ENCODE measurements at regions not wholly inside any gene's neighbourhood (a gene's known extent, or its start where the extent isn't known, plus 50 kb on each side); places are given as distances from the start of the nearest gene placed in this dataset.

DNA sequence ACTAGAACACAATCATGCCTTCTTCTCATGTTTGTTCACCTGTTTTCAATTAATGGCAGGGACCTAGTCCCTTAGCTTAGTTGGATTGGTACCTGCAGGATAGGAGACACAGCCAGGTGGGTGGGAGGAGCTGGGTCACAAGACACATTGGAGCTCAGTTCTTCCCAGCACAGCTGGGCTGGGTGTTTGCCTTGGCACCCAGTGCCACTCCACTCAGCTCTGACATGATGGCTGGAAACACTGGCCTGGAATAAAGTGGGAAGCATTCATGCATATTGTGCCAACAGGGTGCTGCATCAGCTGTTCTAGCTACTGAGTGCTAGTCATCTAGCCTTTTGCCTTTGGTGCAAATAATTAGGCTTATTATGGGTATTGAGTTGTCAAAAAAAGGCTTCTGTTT is 226.1 kb downstream of the PTEN start:
- POLR2A ChIA-PET, result interaction anchor here (0.8 kb wide), 1 partner anchor 63 kb away, joined by 5 read pairs; no protein-coding TSS in a partner anchor
- no peak overlapping the region for H3K27ac ChIP-seq (ENCODE audit: low read depth in 1 of 2, low read length in 2 of 2)
- no peaks in the 10 kb centered on the region for H3K36me3 ChIP-seq (ENCODE audit: insufficient read depth, low read length)
- Mint-ChIP-seq H3K27me3 (no peaks in the 10 kb centered on the region), H3K4me1 (ENCODE audit: low read depth) (peaks cover 45% of the 10 kb centered on the region), H3K36me3 (ENCODE audit: low read depth) (no peaks in the 10 kb centered on the region), H3K9me3 (no peaks in the 10 kb centered on the region), H3K27ac (peak overlapping the region; percentile 73), H3K4me3 (no peak overlapping the region)
- CTCF ChIA-PET, result no interaction called here
- no peaks in the 10 kb centered on the region for H3K9me3 ChIP-seq (ENCODE audit: control insufficient read depth in 1 of 2, insufficient read depth in 1 of 2, low read length in 2 of 2)
- ATAC-seq (ENCODE audit: poor library complexity), result no peak
- TF ChIP-seq, protein P1, sequence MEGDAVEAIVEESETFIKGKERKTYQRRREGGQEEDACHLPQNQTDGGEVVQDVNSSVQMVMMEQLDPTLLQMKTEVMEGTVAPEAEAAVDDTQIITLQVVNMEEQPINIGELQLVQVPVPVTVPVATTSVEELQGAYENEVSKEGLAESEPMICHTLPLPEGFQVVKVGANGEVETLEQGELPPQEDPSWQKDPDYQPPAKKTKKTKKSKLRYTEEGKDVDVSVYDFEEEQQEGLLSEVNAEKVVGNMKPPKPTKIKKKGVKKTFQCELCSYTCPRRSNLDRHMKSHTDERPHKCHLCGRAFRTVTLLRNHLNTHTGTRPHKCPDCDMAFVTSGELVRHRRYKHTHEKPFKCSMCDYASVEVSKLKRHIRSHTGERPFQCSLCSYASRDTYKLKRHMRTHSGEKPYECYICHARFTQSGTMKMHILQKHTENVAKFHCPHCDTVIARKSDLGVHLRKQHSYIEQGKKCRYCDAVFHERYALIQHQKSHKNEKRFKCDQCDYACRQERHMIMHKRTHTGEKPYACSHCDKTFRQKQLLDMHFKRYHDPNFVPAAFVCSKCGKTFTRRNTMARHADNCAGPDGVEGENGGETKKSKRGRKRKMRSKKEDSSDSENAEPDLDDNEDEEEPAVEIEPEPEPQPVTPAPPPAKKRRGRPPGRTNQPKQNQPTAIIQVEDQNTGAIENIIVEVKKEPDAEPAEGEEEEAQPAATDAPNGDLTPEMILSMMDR (IDR thresholded peaks at IDR 0.05), result no peak
- H3K4me1 ChIP-seq (ENCODE audit: insufficient read depth, low read length), result peaks cover 32% of the 10 kb centered on the region
- no peak for DNase-seq
- intact Hi-C loops (cut with DNase I, micrococcal nuclease), result no loop called here
- no peak overlapping the region for H3K4me3 ChIP-seq (ENCODE audit: low read length)
- H3K27me3 ChIP-seq (ENCODE audit: control insufficient read depth in 1 of 2, insufficient read depth in 2 of 2, low read length in 2 of 2), result no peaks in the 10 kb centered on the region

DNA sequence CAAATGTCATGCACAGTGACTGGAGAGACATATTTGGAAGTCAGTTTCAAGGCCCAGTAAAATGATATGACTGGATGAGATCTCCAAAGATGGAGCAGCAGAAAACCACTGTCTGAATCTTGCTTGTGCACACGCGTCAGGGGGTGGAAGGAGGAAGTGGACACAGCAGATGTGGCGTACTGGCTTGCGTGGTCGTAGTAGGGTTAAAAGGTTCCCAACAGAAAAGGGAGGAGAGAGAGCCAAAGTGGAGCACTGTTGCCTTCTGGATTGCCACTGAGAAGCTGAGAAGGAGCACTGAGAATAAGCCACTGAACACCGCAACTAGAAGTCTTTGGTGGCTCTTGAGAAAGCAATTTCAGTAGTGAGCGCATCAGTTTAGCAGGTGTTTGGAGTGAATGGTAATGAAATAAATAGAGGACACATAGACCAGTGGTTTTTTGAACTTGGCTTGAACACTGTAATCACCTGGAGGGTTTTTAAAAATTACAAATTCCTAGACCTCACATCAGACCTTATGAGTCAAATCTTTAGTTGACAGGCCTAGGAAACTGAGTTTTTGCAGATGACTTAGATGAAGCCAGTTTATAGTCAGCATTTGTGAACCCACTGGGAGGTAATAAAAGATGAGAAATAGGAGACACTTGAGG is 227.3 kb downstream of the PTEN start:
- Mint-ChIP-seq H3K4me1 (ENCODE audit: low read depth) (peaks cover 51% of the 10 kb centered on the region), H3K36me3 (ENCODE audit: low read depth) (no peaks in the 10 kb centered on the region), H3K9me3 (no peaks in the 10 kb centered on the region), H3K4me3 (no peak overlapping the region), H3K27ac (peak overlapping the region; percentile 73), H3K27me3 (no peaks in the 10 kb centered on the region)
- peak overlapping the region; percentile 17 to 72 for H3K27ac ChIP-seq (ENCODE audit: low read depth in 1 of 2, low read length in 2 of 2)
- H3K36me3 ChIP-seq (ENCODE audit: insufficient read depth, low read length), result no peaks in the 10 kb centered on the region
- peaks cover 32% of the 10 kb centered on the region for H3K4me1 ChIP-seq (ENCODE audit: insufficient read depth, low read length)
- TF ChIP-seq, protein P1 (IDR thresholded peaks at IDR 0.05), result no peak
- DNase-seq, result no peak
- CTCF ChIA-PET, result interaction anchor here (1.2 kb wide), 1 partner anchor 22 kb away, joined by 3 read pairs; no protein-coding TSS in a partner anchor
- no peaks in the 10 kb centered on the region for H3K9me3 ChIP-seq (ENCODE audit: control insufficient read depth in 1 of 2, insufficient read depth in 1 of 2, low read length in 2 of 2)
- H3K27me3 ChIP-seq (ENCODE audit: control insufficient read depth in 1 of 2, insufficient read depth in 2 of 2, low read length in 2 of 2), result no peaks in the 10 kb centered on the region
- POLR2A ChIA-PET, result interaction anchor here (0.7 to 1.9 kb wide), 12 partner anchors 9 to 299 kb away, joined by 3 to 26 read pairs (median 5); partner anchors contain the start of genes ATAD1, KLLN and PTEN
- no peak for ATAC-seq (ENCODE audit: poor library complexity)
- H3K4me3 ChIP-seq (ENCODE audit: low read length), result no peak overlapping the region
- intact Hi-C loops (cut with DNase I, micrococcal nuclease), result loop anchor here in 1 of 2 experiments (1.0 to 10.0 kb wide), 3 partner anchors 25 to 228 kb away; partner anchors contain the start of genes KLLN and PTEN

DNA sequence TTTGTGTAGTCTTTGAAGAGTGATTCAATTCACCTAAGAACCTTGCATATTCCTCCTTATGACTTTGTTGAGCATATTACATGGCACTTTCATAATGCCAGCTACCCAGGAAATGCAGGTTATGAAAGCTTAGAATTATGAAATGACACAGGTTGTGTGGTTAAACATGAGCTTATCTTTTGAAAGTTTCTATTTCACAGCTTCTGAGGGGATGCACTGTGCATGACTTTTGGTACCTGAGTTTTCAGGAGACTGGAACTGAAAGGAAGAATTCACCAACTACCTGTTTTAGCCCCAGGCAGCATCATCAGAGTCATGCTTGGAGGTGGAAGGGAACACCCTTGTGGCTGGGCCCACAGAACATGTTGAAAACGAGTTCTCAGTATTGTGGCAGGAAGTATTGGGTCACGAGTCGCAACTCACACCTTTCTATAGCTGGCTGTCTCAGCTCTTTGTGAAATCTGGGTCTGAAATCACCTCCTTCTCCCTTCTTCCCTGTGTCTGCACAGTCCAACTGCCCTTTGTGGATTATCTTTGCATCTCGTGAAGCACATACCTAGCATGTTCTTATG is 228.2 kb downstream of the PTEN start:
- TF ChIP-seq, protein P1 (IDR thresholded peaks at IDR 0.05), result no peak
- Histone ChIP-seq H3K9me3 (ENCODE audit: control insufficient read depth in 1 of 2, insufficient read depth in 1 of 2, low read length in 2 of 2) (no peaks in the 10 kb centered on the region), H3K27ac (ENCODE audit: low read depth in 1 of 2, low read length in 2 of 2) (peak overlapping the region; percentile 17 to 72), H3K27me3 (ENCODE audit: control insufficient read depth in 1 of 2, insufficient read depth in 2 of 2, low read length in 2 of 2) (no peaks in the 10 kb centered on the region), H3K4me1 (ENCODE audit: insufficient read depth, low read length) (peaks cover 32% of the 10 kb centered on the region), H3K36me3 (ENCODE audit: insufficient read depth, low read length) (no peaks in the 10 kb centered on the region), H3K4me3 (ENCODE audit: low read length) (no peak overlapping the region)
- CTCF ChIA-PET, result interaction anchor here (0.6 to 1.2 kb wide), 2 partner anchors 18 to 21 kb away, joined by 3 read pairs; no protein-coding TSS in a partner anchor
- intact Hi-C loops (cut with DNase I, micrococcal nuclease), result loop anchor here in 1 of 2 experiments (1.0 to 10.0 kb wide), 3 partner anchors 26 to 229 kb away; partner anchors contain the start of genes KLLN and PTEN
- peak overlapping the region; percentile 73 for H3K27ac Mint-ChIP-seq
- POLR2A ChIA-PET, result interaction anchor here (0.7 to 1.9 kb wide), 13 partner anchors 9 to 298 kb away, joined by 3 to 26 read pairs (median 5); partner anchors contain the start of genes ATAD1, KLLN and PTEN
- H3K4me1 Mint-ChIP-seq (ENCODE audit: low read depth), result peaks cover 51% of the 10 kb centered on the region
- H3K27me3 Mint-ChIP-seq, result no peaks in the 10 kb centered on the region
- no peaks in the 10 kb centered on the region for H3K36me3 Mint-ChIP-seq (ENCODE audit: low read depth)
- ATAC-seq (ENCODE audit: poor library complexity) (peak; percentile 96), DNase-seq (peak; percentile 28 to 93 (median 52))
- H3K4me3 Mint-ChIP-seq, result peak overlapping the region; percentile 28
- H3K9me3 Mint-ChIP-seq, result no peaks in the 10 kb centered on the region
